Uterus (tissue), 2 donors: ENCODE measurements at regions not wholly inside any gene's neighbourhood (a gene's known extent, or its start where the extent isn't known, plus 50 kb on each side); places are given as distances from the start of the nearest gene placed in this dataset.

Source experiments
- POLR2A ChIP-seq, 2 donors: fragments of 450-650 bp; IDR thresholded peaks; one replicate each; pipeline ENCODE4 v1.6.1; 2016; ENCODE audit warnings: antibody characterized with exemption in 2 of 2, mild to moderate bottlenecking in 1 of 2, moderate library complexity in 1 of 2
- TF ChIP-seq, protein P1 (sequence below), 4 experiments: fragments of 200-600 bp in 2 of 4; fragments of 450-650 bp in 2 of 4; sonication (generic) in 2 of 4; IDR thresholded peaks; one replicate each; pipeline ENCODE4 v1.5.1; 2016 to 2019; ENCODE audit warnings: antibody characterized with exemption in 4 of 4, mild to moderate bottlenecking in 2 of 4, moderate library complexity in 1 of 4

DNA sequence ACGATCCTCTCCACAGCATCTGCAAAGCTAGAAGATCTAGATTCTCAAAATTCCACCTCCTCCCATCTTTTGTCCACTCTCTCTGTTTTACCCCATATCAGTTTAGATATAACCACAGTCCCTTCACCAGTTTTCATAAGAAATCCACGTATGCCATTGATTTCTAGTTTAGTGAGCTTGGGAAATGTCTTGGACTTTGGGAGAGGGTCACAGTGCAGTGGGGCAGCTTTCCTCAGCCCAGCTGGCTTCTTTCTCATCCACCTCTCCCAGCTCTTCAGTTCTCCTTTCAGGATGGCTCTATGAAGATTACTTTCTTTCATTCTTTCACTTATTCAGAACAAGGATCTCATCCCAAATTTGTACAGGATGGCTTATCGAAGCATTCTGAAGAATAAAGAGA is 203.9 kb upstream of the ADCY2 start:
- TF ChIP-seq, protein P1, sequence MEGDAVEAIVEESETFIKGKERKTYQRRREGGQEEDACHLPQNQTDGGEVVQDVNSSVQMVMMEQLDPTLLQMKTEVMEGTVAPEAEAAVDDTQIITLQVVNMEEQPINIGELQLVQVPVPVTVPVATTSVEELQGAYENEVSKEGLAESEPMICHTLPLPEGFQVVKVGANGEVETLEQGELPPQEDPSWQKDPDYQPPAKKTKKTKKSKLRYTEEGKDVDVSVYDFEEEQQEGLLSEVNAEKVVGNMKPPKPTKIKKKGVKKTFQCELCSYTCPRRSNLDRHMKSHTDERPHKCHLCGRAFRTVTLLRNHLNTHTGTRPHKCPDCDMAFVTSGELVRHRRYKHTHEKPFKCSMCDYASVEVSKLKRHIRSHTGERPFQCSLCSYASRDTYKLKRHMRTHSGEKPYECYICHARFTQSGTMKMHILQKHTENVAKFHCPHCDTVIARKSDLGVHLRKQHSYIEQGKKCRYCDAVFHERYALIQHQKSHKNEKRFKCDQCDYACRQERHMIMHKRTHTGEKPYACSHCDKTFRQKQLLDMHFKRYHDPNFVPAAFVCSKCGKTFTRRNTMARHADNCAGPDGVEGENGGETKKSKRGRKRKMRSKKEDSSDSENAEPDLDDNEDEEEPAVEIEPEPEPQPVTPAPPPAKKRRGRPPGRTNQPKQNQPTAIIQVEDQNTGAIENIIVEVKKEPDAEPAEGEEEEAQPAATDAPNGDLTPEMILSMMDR (IDR thresholded peaks at IDR 0.05): no peak
- no peak for TF ChIP-seq POLR2A (IDR thresholded peaks at IDR 0.05)
